COLO668 (cell line): ENCODE measurements at regions not wholly inside any gene's neighbourhood (a gene's known extent, or its start where the extent isn't known, plus 50 kb on each side); places are given as distances from the start of the nearest gene placed in this dataset.

ENCODE experiments used
- DNase-seq: peaks from one replicate; lab custom pipeline; 2025; ENCODE audit not compliant: unreplicated experiment; lab: John Stamatoyannopoulos, UW

- DNase-seq: no peak
These were observed 64.9 kb upstream of the BARHL2 start for GRCh38 chr1:90782046-90782445.

GRCh38 chr1:90781534-90781933 lies 64.4 kb upstream of the BARHL2 start:
- no peak for DNase-seq

- DNase-seq: no peak
These were observed 63.9 kb upstream of the BARHL2 start for GRCh38 chr1:90780981-90781380.

- DNase-seq: no peak
These were observed 62.5 kb upstream of the BARHL2 start for GRCh38 chr1:90779573-90779972.

DNA sequence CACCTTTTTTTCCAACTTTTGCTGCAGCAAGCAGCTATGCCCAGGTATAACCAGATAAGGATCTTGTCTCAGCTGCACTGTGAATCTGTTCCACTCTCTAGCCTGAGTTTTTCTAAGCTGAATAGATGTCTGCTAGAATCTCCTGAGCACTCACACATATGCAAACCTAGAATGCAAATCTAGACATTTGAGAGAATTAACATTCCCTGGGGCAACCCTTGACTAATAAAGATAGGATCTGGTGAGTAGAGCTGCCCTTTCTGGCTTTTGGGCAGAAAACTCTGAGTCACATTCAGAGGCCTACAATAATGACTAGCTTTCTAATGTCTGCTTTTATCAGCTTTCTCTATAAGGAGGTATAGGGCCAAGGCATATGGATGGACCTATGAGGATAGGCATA lies 61.4 kb upstream of the BARHL2 start:
- DNase-seq: no peak

DNA sequence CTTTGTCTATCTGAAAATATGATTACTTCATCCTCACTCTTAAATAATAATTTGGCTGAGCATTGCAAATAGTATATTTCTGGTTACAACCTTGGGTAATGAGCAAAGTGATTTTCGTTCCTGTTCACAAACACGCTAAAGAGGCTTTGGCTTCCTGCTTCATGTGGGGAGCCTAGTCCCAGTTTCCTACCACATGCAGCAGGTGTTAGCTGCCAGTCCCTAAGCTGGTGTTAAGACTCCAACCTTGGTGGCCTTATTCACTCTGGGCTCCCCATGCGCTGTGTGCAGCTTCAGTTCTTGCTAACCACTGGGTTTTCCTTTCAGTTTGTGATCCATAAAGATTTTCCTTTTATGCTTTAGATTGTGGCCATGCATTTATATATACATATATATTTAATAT lies 56.7 kb upstream of the BARHL2 start:
- DNase-seq: no peak

DNA sequence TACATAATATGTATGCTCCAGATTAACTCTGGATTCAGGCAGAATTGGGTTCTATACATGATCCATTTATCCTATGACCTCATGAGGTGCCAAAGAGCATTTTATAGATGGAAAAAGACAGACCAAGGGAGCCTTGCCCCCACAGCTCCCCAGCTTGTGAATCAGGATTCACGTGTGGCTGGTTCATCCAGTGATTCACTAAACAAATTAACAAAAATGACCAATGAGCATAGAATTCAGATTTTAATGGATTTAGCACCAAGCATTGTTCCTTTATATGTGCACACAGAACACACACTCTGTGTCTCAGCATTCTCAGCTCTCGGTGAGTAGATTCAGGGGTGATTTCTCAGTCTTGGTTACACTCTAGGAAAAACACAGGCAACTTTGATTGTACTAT lies 51.7 kb upstream of the BARHL2 start:
- DNase-seq: no peak

DNA sequence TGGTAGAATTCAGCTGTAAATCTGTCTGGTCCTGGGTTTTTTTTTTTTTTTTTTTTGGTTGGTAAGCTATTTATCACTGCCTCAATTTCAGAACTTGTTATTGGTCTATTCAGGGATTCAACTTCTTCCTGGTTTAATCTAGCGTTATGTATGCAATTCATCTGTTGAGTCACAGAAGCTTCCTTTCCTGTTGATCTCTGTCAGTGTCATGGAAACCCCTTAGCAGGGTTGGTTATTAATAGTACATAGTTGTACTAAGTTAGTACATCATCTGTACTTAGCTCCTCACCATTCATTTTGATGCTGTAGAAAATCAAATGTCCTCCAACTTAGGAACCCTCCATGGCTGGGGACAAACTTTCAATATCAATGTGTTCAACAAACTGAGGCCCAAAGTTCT lies 51.0 kb upstream of the BARHL2 start:
- DNase-seq: no peak
